ENCODE measurements at regions not wholly inside any gene's neighbourhood (a gene's known extent, or its start where the extent isn't known, plus 50 kb on each side); places are given as distances from the start of the nearest gene placed in this dataset.

DNA sequence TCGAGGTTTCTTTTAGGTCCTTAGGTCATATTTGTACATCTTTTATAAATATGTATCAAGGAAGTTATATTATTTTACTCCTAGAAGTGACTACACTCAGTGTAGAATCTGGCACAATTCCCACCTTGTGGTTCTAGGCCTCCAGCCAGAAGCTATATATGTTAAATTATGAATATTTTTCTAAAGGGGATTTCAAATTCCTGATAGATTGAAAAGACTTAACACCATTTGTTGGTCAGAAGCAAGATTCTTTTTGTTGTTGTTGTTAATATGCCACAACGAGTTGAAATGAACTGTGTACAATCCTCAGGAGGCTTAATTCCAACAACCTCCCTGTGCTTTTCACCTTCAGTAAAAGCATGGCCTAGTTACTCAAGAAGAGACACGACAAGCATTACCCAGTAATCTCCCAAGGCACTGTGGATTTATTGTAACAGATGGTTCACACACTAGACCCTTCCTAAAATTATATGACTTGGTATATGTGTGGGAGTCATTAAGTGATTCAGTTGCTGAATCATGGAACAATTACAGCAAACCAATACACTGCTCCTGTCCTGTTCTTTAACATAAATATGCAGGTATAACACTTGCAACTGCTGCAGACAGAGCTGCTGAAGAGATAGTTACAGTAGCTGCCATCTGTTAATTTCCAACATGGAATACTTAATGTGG, 964.4 kb upstream of the GOT2 start:
- no peaks in the 10 kb centered on the region for H3K36me3 ChIP-seq (ENCODE audit: control insufficient read depth in 2 of 2, insufficient read depth in 2 of 2, low read length in 2 of 2)
- H3K4me3 ChIP-seq (ENCODE audit: low read length in 2 of 2) = no peak overlapping the region
- H3K9ac ChIP-seq (ENCODE audit: low read length in 2 of 2) = no peak overlapping the region
- no peaks in the 10 kb centered on the region for H3K4me1 ChIP-seq (ENCODE audit: control insufficient read depth, insufficient read depth, low read length)
- H3K9me3 ChIP-seq (ENCODE audit: control insufficient read depth in 2 of 2, low read length in 2 of 2) = peaks cover 0 to 3% of the 10 kb centered on the region in 2 donors
- H3K27ac ChIP-seq (ENCODE audit: low read length) = no peak overlapping the region
- no peaks in the 10 kb centered on the region for H3K27me3 ChIP-seq (ENCODE audit: control insufficient read depth in 1 of 2, insufficient read depth in 2 of 2, low read length in 2 of 2)

DNA sequence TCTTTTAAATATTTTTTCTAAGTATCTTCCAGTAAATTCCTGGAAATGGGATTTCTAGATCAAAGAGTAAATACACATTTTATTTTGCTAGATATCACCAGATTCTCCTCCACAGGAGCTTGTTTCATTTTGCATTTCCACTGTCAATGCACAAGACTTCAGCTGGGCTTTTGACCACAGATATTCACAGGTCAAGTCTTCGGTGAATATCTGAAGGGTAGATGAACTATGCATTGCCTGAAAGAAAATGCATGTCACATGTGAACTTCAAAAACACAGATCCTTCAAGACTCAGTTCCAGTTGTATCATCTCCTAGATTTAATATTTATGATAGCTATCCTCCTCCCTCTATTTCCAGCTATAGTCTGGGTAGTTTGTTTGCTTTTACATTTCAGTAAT, 963.6 kb upstream of the GOT2 start:
- no peak overlapping the region for H3K9ac ChIP-seq (ENCODE audit: low read length in 2 of 2)
- H3K27me3 ChIP-seq (ENCODE audit: control insufficient read depth in 1 of 2, insufficient read depth in 2 of 2, low read length in 2 of 2) = no peaks in the 10 kb centered on the region
- H3K9me3 ChIP-seq (ENCODE audit: control insufficient read depth in 2 of 2, low read length in 2 of 2) = peaks cover 0 to 3% of the 10 kb centered on the region in 2 donors
- no peak overlapping the region for H3K27ac ChIP-seq (ENCODE audit: low read length)
- no peak overlapping the region for H3K4me3 ChIP-seq (ENCODE audit: low read length in 2 of 2)
- H3K36me3 ChIP-seq (ENCODE audit: control insufficient read depth in 2 of 2, insufficient read depth in 2 of 2, low read length in 2 of 2) = no peaks in the 10 kb centered on the region
- no peaks in the 10 kb centered on the region for H3K4me1 ChIP-seq (ENCODE audit: control insufficient read depth, insufficient read depth, low read length)

DNA sequence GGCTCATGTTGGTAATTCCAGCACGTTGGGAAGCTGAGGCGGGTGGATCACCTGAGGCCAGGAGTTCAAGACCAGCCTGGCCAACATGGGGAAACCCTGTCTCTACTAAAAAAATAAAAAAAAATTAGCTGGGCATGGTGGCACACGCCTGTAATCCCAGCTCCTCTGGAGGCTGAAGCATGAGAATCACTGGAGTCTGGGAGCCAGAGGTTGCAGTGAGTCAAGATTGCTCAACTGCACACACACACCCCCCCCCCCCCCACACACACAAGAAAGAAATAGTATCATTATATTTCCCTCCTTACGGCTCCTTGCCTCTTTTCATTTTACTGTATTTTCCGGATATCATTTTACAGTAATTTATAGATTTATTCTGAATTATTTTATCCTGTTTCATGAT, 963.1 kb upstream of the GOT2 start:
- no peak overlapping the region for H3K4me3 ChIP-seq (ENCODE audit: low read length in 2 of 2)
- peaks cover 0 to 3% of the 10 kb centered on the region in 2 donors for H3K9me3 ChIP-seq (ENCODE audit: control insufficient read depth in 2 of 2, low read length in 2 of 2)
- no peak overlapping the region for H3K27ac ChIP-seq (ENCODE audit: low read length)
- H3K4me1 ChIP-seq (ENCODE audit: control insufficient read depth, insufficient read depth, low read length) = no peaks in the 10 kb centered on the region
- no peaks in the 10 kb centered on the region for H3K36me3 ChIP-seq (ENCODE audit: control insufficient read depth in 2 of 2, insufficient read depth in 2 of 2, low read length in 2 of 2)
- no peak overlapping the region for H3K9ac ChIP-seq (ENCODE audit: low read length in 2 of 2)
- H3K27me3 ChIP-seq (ENCODE audit: control insufficient read depth in 1 of 2, insufficient read depth in 2 of 2, low read length in 2 of 2) = no peaks in the 10 kb centered on the region

DNA sequence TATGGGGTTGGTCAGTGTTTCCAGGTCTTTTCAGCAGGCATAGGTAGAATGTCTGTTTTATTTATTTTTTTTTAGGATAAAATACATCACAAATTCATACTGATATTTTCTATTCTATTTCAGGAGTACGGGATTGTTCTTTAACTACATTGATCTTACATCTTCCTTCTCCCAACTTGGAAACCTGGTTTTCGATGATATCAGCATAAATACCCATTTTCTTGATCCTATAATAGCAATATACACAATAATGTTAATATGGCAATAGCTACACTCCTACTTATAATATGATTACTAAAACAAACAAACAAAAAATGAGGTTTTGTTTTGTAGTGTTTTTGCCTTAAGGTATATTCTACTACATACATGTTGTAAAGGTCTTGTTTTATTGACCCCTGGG, 962.4 kb upstream of the GOT2 start:
- Histone ChIP-seq H3K4me3 (ENCODE audit: low read length in 2 of 2) (no peak overlapping the region), H3K27me3 (ENCODE audit: control insufficient read depth in 1 of 2, insufficient read depth in 2 of 2, low read length in 2 of 2) (no peaks in the 10 kb centered on the region), H3K4me1 (ENCODE audit: control insufficient read depth, insufficient read depth, low read length) (no peaks in the 10 kb centered on the region), H3K27ac (ENCODE audit: low read length) (no peak overlapping the region), H3K9me3 (ENCODE audit: control insufficient read depth in 2 of 2, low read length in 2 of 2) (peaks cover 0 to 3% of the 10 kb centered on the region in 2 donors), H3K36me3 (ENCODE audit: control insufficient read depth in 2 of 2, insufficient read depth in 2 of 2, low read length in 2 of 2) (no peaks in the 10 kb centered on the region), H3K9ac (ENCODE audit: low read length in 2 of 2) (no peak overlapping the region)

DNA sequence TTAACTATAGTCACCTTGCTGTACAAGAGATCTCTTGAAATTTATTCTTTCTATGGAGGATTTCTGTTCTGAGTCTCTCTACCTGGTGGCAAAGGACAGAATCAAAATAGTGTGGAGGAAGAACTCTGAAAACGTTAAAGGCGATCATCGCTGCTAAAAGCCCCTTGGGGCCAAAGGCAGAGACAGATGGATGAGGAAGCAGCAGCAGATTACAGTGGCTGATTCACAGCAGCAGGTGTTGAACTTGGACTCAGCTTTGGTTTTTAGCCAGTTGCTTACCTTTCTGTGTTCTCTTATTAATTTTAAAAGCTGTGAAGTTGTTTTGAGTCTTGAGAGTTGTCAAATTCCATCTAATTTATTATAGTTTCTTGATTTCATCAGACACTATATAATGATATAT, 956.1 kb upstream of the GOT2 start:
- H3K27ac ChIP-seq (ENCODE audit: low read length) = no peak overlapping the region

DNA sequence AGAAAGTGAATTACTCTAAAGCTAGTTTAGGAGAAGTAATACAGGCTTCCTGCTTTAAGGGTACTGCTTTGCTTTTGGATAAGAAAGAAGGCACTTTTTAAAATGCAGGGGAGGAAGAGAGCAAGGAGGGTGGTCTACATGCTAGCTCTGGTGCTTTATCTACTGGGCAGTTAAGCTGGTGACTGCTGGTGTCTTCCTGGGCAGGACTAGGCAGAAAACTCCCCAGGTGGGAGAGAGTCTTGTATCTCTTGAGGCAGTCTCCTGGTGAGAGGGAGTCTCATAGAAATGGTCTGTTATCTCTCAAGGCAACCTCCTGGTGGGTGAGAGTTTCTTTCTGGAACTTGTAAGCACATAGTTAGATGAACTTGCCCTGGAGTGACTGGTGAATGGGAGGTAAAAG, 953.9 kb upstream of the GOT2 start:
- no peak overlapping the region for H3K4me3 ChIP-seq (ENCODE audit: low read length in 2 of 2)
- no peaks in the 10 kb centered on the region for H3K4me1 ChIP-seq (ENCODE audit: control insufficient read depth, insufficient read depth, low read length)
- no peak overlapping the region for H3K9ac ChIP-seq (ENCODE audit: low read length in 2 of 2)
- H3K27ac ChIP-seq (ENCODE audit: low read length) = no peak overlapping the region
- H3K36me3 ChIP-seq (ENCODE audit: control insufficient read depth in 2 of 2, insufficient read depth in 2 of 2, low read length in 2 of 2) = no peaks in the 10 kb centered on the region
- H3K9me3 ChIP-seq (ENCODE audit: control insufficient read depth in 2 of 2, low read length in 2 of 2) = peaks cover 0 to 3% of the 10 kb centered on the region in 2 donors
- H3K27me3 ChIP-seq (ENCODE audit: control insufficient read depth in 1 of 2, insufficient read depth in 2 of 2, low read length in 2 of 2) = no peaks in the 10 kb centered on the region

More for the DNA sequence above, 956.1 kb upstream of the GOT2 start:
- no peaks in the 10 kb centered on the region for H3K4me1 ChIP-seq (ENCODE audit: control insufficient read depth, insufficient read depth, low read length)
- no peaks in the 10 kb centered on the region for H3K27me3 ChIP-seq (ENCODE audit: control insufficient read depth in 1 of 2, insufficient read depth in 2 of 2, low read length in 2 of 2)
- peaks cover 3% of the 10 kb centered on the region in 2 donors for H3K9me3 ChIP-seq (ENCODE audit: control insufficient read depth in 2 of 2, low read length in 2 of 2)
- H3K9ac ChIP-seq (ENCODE audit: low read length in 2 of 2) = no peak overlapping the region
- H3K36me3 ChIP-seq (ENCODE audit: control insufficient read depth in 2 of 2, insufficient read depth in 2 of 2, low read length in 2 of 2) = no peaks in the 10 kb centered on the region
- no peak overlapping the region for H3K4me3 ChIP-seq (ENCODE audit: low read length in 2 of 2)

DNA sequence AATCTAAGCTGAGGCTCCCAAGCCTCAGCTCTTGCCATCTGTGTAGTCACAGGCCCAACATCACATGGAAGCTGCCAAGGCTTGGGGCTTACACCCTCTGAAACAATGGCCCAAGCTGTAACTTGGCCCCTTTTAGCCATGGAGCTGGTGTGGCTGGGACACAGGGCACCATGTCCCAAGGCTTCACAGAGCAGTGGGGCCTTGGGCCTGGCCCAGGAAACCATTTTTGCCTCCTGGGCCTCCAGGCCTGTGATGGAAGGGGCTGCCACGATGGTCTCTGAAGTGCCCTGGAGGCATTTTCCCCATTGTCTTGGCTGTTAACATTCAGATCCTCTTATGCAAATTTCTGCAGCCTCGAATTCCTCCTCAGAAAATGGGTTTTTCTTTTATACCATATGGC, 952.3 kb upstream of the GOT2 start:
- Histone ChIP-seq H3K4me1 (ENCODE audit: control insufficient read depth, insufficient read depth, low read length) (no peaks in the 10 kb centered on the region), H3K36me3 (ENCODE audit: control insufficient read depth in 2 of 2, insufficient read depth in 2 of 2, low read length in 2 of 2) (no peaks in the 10 kb centered on the region), H3K27me3 (ENCODE audit: control insufficient read depth in 1 of 2, insufficient read depth in 2 of 2, low read length in 2 of 2) (no peaks in the 10 kb centered on the region), H3K9me3 (ENCODE audit: control insufficient read depth in 2 of 2, low read length in 2 of 2) (peaks cover 0 to 3% of the 10 kb centered on the region in 2 donors), H3K4me3 (ENCODE audit: low read length in 2 of 2) (no peak overlapping the region), H3K27ac (ENCODE audit: low read length) (no peak overlapping the region), H3K9ac (ENCODE audit: low read length in 2 of 2) (no peak overlapping the region)

DNA sequence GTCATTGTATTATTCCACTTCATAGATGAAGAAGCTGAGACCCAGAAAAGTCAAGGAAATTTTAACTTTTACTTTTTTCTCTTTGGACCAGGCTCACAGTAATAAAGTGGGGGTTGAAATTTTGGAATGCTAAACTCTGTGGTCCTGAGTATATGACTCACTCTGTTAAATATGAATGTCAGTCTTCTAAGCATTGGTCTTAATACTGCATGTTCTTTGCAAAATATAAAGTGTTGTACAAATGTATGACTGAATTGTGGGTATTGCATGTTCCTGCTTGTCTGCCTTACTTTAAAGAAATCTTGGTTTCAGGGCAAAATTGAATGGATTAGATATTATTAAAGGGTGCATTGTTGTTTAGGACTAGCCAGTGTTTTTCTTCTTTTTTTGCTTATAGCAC, 950.8 kb upstream of the GOT2 start:
- Histone ChIP-seq H3K4me1 (ENCODE audit: control insufficient read depth, insufficient read depth, low read length) (no peaks in the 10 kb centered on the region), H3K36me3 (ENCODE audit: control insufficient read depth in 2 of 2, insufficient read depth in 2 of 2, low read length in 2 of 2) (no peaks in the 10 kb centered on the region), H3K4me3 (ENCODE audit: low read length in 2 of 2) (no peak overlapping the region), H3K27me3 (ENCODE audit: control insufficient read depth in 1 of 2, insufficient read depth in 2 of 2, low read length in 2 of 2) (no peaks in the 10 kb centered on the region), H3K9me3 (ENCODE audit: control insufficient read depth in 2 of 2, low read length in 2 of 2) (peaks cover 0 to 3% of the 10 kb centered on the region in 2 donors), H3K27ac (ENCODE audit: low read length) (no peak overlapping the region), H3K9ac (ENCODE audit: low read length in 2 of 2) (no peak overlapping the region)

DNA sequence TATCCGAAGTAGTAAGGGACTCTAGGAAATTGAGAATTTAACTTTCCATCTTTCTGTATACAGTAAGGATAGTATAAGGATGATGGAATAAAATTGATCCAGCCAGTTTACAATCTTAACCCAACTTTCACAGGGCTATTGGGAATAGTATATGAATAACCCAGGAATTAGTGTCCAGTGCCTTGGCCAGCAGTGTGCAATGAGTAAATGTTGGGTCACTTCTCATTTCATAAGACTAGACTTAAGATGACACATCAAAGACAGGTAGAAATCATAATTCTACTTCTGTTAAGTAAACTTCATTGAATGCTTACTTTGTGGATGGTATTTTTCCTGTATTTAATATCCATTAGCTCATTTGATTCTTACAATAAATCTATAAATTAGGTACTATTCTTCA, 949.6 kb upstream of the GOT2 start:
- Histone ChIP-seq H3K9me3 (ENCODE audit: control insufficient read depth in 2 of 2, low read length in 2 of 2) (peaks cover 0 to 3% of the 10 kb centered on the region in 2 donors), H3K36me3 (ENCODE audit: control insufficient read depth in 2 of 2, insufficient read depth in 2 of 2, low read length in 2 of 2) (no peaks in the 10 kb centered on the region), H3K9ac (ENCODE audit: low read length in 2 of 2) (no peak overlapping the region), H3K4me1 (ENCODE audit: control insufficient read depth, insufficient read depth, low read length) (no peaks in the 10 kb centered on the region), H3K27me3 (ENCODE audit: control insufficient read depth in 1 of 2, insufficient read depth in 2 of 2, low read length in 2 of 2) (no peaks in the 10 kb centered on the region), H3K27ac (ENCODE audit: low read length) (no peak overlapping the region), H3K4me3 (ENCODE audit: low read length in 2 of 2) (no peak overlapping the region)

DNA sequence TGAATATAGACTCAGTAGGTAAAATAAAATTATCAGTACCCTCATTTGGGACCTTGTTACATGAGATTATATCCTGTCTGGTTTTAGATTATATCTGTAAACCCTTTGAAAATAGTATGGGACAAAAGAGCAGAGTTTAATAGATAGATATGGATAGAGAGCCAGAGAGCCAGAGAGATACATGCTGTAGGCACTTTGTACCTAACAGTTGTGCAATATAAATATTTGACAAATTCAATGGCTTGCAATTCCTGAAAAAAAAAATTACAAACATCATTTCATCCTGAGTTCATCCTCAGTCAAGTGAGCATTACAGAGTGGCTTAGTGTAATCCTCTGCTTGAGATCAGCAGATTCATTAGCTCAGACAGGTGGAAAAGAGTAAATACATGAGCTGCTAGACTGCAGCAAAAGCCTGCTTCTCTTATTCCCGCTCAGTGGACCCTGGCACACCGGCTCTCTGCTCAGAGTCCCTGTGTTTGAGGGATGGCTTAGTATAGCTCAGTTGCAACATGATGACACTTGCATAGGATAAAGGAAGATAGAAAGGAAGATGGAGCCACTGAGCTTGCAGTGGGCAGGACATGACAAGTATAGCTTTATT, 931.6 kb upstream of the GOT2 start:
- H3K27ac ChIP-seq (ENCODE audit: low read length) = no peak overlapping the region
- no peaks in the 10 kb centered on the region for H3K4me1 ChIP-seq (ENCODE audit: control insufficient read depth, insufficient read depth, low read length)
- no peaks in the 10 kb centered on the region for H3K36me3 ChIP-seq (ENCODE audit: control insufficient read depth in 2 of 2, insufficient read depth in 2 of 2, low read length in 2 of 2)
- H3K4me3 ChIP-seq (ENCODE audit: low read length in 2 of 2) = no peak overlapping the region
- no peak overlapping the region for H3K9ac ChIP-seq (ENCODE audit: low read length in 2 of 2)
- no peaks in the 10 kb centered on the region for H3K27me3 ChIP-seq (ENCODE audit: control insufficient read depth in 1 of 2, insufficient read depth in 2 of 2, low read length in 2 of 2)
- H3K9me3 ChIP-seq (ENCODE audit: control insufficient read depth in 2 of 2, low read length in 2 of 2) = no peaks in the 10 kb centered on the region

DNA sequence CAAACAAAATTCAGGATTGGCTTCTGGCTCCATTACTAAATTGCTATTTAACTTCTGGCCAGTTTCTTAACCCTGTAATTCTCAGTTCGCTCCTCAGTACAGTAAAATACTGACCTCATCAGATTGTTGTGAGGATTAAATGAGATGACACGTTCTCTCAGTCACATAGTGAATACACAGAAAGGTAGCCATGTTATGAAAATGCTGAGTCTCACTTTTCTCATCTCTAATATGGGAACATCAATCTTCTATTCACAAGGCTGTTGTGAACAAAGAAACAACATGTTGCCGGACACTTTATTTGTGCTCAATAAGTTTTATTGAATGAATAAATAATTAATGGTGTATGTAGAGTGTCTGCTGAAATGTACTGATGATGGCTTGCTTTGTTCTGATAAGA, 924.5 kb upstream of the GOT2 start:
- no peaks in the 10 kb centered on the region for H3K27me3 ChIP-seq (ENCODE audit: control insufficient read depth in 1 of 2, insufficient read depth in 2 of 2, low read length in 2 of 2)
- H3K9ac ChIP-seq (ENCODE audit: low read length in 2 of 2) = no peak overlapping the region
- H3K4me1 ChIP-seq (ENCODE audit: control insufficient read depth, insufficient read depth, low read length) = no peaks in the 10 kb centered on the region
- H3K27ac ChIP-seq (ENCODE audit: low read length) = no peak overlapping the region
- H3K4me3 ChIP-seq (ENCODE audit: low read length in 2 of 2) = no peak overlapping the region
- H3K36me3 ChIP-seq (ENCODE audit: control insufficient read depth in 2 of 2, insufficient read depth in 2 of 2, low read length in 2 of 2) = no peaks in the 10 kb centered on the region
- no peaks in the 10 kb centered on the region for H3K9me3 ChIP-seq (ENCODE audit: control insufficient read depth in 2 of 2, low read length in 2 of 2)
